CD4-positive, alpha-beta T cell treated with Interleukin-17A for 1 hour (primary cell): ENCODE measurements at regions not wholly inside any gene's neighbourhood (a gene's known extent, or its start where the extent isn't known, plus 50 kb on each side); places are given as distances from the start of the nearest gene placed in this dataset.

Source experiments
- DNase-seq: peaks from one replicate; pipeline ENCODE4 v3.0.0-alpha.2; 2020

- no peak for DNase-seq
Observed at GRCh38 chr10:78851647-78852046, 217.1 kb upstream of the ZMIZ1 start.

GRCh38 chr10:78852466-78853240, 216.1 kb upstream of the ZMIZ1 start:
- peak; percentile 33 for DNase-seq

GRCh38 chr10:78853864-78854263, 214.9 kb upstream of the ZMIZ1 start:
- no peak for DNase-seq

- no peak for DNase-seq
Observed at GRCh38 chr10:78856421-78856820, 212.3 kb upstream of the ZMIZ1 start.

- DNase-seq = no peak
Observed at GRCh38 chr10:78857193-78857592, 211.6 kb upstream of the ZMIZ1 start.

- no peak for DNase-seq
Observed at GRCh38 chr10:78859266-78859665, 209.5 kb upstream of the ZMIZ1 start.

- no peak for DNase-seq
Observed at GRCh38 chr10:78859769-78860168, 209.0 kb upstream of the ZMIZ1 start.

GRCh38 chr10:78860260-78860914, 208.4 kb upstream of the ZMIZ1 start:
- DNase-seq = no peak

GRCh38 chr10:78861529-78862327, 207.0 kb upstream of the ZMIZ1 start:
- no peak for DNase-seq

GRCh38 chr10:78862328-78862640, 206.5 kb upstream of the ZMIZ1 start:
- DNase-seq = no peak

- DNase-seq = no peak
Observed at GRCh38 chr10:78863140-78863905, 205.4 kb upstream of the ZMIZ1 start.

GRCh38 chr10:78863906-78864239, 204.9 kb upstream of the ZMIZ1 start:
- no peak for DNase-seq

- DNase-seq = no peak
Observed at GRCh38 chr10:78864761-78865537, 203.8 kb upstream of the ZMIZ1 start.

- no peak for DNase-seq
Observed at GRCh38 chr10:78865538-78865875, 203.3 kb upstream of the ZMIZ1 start.

GRCh38 chr10:78865931-78866717, 202.6 kb upstream of the ZMIZ1 start:
- no peak for DNase-seq

- DNase-seq = no peak
Observed at GRCh38 chr10:78866731-78867554, 201.8 kb upstream of the ZMIZ1 start.

- no peak for DNase-seq
Observed at GRCh38 chr10:78867555-78867939, 201.2 kb upstream of the ZMIZ1 start.

- no peak for DNase-seq
Observed at GRCh38 chr10:78868048-78868447, 200.7 kb upstream of the ZMIZ1 start.

GRCh38 chr10:78868456-78868855, 200.3 kb upstream of the ZMIZ1 start:
- DNase-seq = no peak

GRCh38 chr10:78868861-78869260, 199.9 kb upstream of the ZMIZ1 start:
- no peak for DNase-seq
